Body of pancreas (tissue), 4 donors: ENCODE measurements at regions not wholly inside any gene's neighbourhood (a gene's known extent, or its start where the extent isn't known, plus 50 kb on each side); places are given as distances from the start of the nearest gene placed in this dataset.

Experiments used
- POLR2A ChIP-seq, 3 donors: fragments of 450-650 bp; IDR thresholded peaks; one replicate each; pipeline ENCODE4 v1.6.1; 2016; ENCODE audit warnings: antibody characterized with exemption in 3 of 3, mild to moderate bottlenecking in 2 of 3
- TF ChIP-seq, protein P1 (sequence below), 7 experiments: fragments of 450-650 bp in 4 of 7; fragments of 200-600 bp in 3 of 7; sonication (generic) in 3 of 7; IDR thresholded peaks; one replicate each; pipeline ENCODE4 v1.5.1; 2016 to 2019; ENCODE audit warnings: antibody characterized with exemption in 7 of 7

DNA sequence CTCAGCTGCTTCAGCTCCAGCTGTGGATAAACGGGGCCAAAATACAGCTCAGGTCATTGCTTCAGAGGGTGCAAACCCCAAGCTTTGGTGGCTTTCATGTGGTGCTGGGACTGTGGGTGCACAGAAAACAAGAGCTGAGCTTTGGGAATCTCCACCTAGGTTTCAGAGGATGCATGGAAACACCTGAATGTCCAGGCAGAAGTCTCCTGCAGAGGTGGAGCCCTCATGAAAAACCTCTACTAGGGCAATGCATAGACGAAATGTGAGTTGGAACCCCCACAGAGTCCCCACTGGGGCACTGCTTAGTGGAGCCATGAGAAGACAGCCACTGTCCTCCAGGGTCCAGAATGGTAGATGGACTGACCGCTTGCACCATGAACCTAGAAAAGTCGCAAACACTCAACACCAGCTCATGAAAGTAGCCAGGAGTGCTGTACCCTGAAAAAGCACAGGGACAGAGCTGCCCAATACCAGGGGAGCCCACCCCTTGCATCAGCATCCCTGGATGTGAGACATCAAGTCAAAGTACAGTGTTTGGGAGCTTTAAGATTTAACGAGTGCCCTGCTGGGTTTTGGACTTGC lies 147.9 kb upstream of the SOX11 start:
- TF ChIP-seq, protein P1, sequence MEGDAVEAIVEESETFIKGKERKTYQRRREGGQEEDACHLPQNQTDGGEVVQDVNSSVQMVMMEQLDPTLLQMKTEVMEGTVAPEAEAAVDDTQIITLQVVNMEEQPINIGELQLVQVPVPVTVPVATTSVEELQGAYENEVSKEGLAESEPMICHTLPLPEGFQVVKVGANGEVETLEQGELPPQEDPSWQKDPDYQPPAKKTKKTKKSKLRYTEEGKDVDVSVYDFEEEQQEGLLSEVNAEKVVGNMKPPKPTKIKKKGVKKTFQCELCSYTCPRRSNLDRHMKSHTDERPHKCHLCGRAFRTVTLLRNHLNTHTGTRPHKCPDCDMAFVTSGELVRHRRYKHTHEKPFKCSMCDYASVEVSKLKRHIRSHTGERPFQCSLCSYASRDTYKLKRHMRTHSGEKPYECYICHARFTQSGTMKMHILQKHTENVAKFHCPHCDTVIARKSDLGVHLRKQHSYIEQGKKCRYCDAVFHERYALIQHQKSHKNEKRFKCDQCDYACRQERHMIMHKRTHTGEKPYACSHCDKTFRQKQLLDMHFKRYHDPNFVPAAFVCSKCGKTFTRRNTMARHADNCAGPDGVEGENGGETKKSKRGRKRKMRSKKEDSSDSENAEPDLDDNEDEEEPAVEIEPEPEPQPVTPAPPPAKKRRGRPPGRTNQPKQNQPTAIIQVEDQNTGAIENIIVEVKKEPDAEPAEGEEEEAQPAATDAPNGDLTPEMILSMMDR (IDR thresholded peaks at IDR 0.05) = no peak
- TF ChIP-seq POLR2A (IDR thresholded peaks at IDR 0.05) = no peak
